ENCODE measurements at regions not wholly inside any gene's neighbourhood (a gene's known extent, or its start where the extent isn't known, plus 50 kb on each side); places are given as distances from the start of the nearest gene placed in this dataset.

DNA sequence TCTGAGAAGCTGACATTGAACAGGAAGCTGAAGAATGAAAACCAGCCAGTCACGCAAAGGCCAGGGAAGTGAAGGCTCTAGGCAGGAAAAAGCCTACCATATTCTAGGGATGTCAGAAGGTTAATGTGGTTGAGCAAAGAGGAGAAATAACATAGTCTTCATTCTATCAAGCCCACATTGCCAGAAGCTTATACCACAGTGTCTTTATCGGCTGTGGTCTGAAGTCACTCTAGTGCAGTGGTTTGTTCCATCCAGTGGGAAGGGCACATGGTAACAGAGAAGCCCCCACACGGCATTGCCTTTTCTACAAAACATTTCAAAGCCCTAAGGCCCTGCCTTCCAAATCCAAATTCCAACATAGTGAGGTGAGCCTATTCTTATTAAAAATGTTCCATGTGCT lies 311.3 kb downstream of the TNS1 start:
- no peak for TF ChIP-seq CTCF (IDR thresholded peaks at IDR 0.05)

DNA sequence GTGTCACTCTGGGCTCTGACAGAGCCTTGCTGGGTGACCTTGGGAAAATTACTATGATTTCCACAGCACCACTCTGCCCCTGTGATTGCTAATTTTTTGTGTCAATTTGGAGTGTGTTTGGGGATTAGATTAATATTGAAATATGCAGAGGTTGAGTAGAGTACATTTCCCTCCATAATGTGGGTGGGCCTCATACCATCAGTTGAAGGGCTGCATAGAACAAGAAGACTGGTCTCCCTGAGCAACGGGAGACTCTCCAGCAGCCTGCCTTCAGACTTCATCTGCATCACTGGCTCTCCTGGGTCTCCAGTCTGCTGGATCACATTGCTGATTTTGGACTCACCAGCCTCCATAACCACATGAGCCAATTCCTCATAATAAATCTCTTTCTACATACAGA lies 313.7 kb downstream of the TNS1 start:
- no peak for TF ChIP-seq CTCF (IDR thresholded peaks at IDR 0.05)

- no peak for TF ChIP-seq CTCF (IDR thresholded peaks at IDR 0.05)
These were observed 314.3 kb downstream of the TNS1 start for GRCh38 chr2:217688494-217688893.

DNA sequence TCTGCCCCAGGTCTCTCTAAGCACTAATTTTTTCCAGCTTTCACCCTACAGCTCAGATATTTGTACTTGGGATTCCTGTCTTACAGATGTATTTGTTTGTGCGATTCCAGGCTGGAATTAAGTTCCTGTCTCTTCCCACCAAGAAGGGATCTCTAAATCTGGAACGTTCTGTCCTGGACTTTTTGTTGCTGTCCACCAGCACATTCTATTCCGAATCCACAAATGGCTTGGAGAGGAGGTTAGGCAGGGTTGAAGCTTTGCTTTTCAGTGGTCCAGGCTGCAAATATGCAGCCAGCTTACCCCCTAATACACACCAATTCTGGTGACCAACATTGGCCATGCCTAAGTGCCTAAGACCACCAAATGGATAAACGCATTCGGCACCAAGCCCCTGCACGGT lies 315.0 kb downstream of the TNS1 start:
- TF ChIP-seq CTCF (IDR thresholded peaks at IDR 0.05) = no peak

DNA sequence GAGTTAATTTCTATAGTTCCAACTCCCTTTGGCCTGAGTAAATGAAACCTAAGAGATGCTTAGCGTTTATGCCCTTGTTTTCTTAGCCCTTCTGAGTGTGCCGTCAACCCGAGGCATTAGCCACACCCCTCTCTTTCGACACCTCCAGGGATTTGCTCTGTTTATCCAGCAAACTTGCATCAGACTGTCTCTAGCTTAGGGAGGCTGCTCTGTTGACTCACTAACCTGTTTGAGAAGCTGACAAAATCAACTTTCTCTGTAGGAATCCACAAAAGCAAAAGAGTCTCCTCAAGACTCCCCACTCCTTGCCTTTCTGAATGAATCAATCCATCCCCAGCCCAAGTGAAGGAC lies 317.6 kb downstream of the TNS1 start:
- TF ChIP-seq CTCF (IDR thresholded peaks at IDR 0.05) = no peak

DNA sequence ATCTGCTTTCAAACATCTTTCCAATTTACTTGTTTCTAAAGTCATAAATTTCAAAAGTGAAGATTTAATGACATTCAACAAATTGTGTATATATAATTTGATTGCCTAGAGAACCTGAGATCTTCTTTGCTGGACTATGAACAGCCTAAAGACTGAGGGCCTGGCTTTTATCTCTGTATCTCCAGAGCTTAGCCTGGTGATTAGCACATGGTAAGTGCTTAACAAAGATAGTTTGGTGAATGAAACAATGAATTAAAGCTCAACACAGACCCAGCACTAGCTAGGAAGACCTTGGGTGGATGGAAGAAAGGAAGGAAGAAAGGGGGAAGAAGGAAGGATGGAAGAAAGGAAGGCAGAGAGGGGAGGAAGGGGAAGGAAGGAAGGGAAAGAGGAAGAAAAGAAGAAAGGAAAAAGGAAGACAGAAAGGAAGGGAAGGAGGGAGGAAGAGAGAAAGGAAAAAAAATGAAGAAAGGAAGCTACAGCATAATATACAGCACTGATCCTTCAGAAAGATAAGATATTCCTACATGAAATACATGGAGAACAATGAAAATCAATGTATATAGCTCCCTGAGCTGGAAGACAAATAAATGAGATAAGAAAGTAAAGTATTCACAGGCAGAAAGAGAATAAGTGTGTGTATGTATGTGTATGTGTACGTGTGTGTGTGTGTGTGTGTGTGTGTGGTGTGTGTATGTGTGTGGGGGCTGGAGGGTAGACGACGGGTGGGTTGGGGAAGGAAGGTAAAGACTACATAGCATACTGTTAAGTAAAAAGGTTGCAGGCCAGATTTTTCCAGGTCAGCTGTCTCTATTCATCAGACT lies 318.2 kb downstream of the TNS1 start:
- TF ChIP-seq CTCF (IDR thresholded peaks at IDR 0.05) = no peak

GRCh38 chr2:217683106-217683870 lies 319.5 kb downstream of the TNS1 start:
- no peak for TF ChIP-seq CTCF (IDR thresholded peaks at IDR 0.05)
